ENCODE measurements at regions not wholly inside any gene's neighbourhood (a gene's known extent, or its start where the extent isn't known, plus 50 kb on each side); places are given as distances from the start of the nearest gene placed in this dataset.

- Histone ChIP-seq H3K36me3 (no peaks in the 10 kb centered on the region), H3K9me3 (no peaks in the 10 kb centered on the region), H3K27ac (no peak overlapping the region), H3K4me3 (no peak overlapping the region), H3K4me1 (no peaks in the 10 kb centered on the region), H3K27me3 (no peaks in the 10 kb centered on the region)
- DNase-seq (ENCODE audit: extremely low spot score in 2 of 2): no peak
- intact Hi-C loops (cut with DNase I): no loop called here
- TF ChIP-seq POLR2AphosphoS5 (IDR thresholded peaks at IDR 0.05; ENCODE audit: insufficient read depth in 1 of 2, low read depth in 1 of 2) (no peak), POLR2A (IDR thresholded peaks at IDR 0.05) (no peak), CTCF (IDR thresholded peaks at IDR 0.05) (no peak)
These were observed 209.1 kb upstream of the JARID2 start for GRCh38 chr6:15036690-15037245.

- no peaks in the 10 kb centered on the region for H3K9me3 ChIP-seq
These were observed 208.6 kb upstream of the JARID2 start for GRCh38 chr6:15037253-15037652.

GRCh38 chr6:15038013-15038791 is 207.7 kb upstream of the JARID2 start:
- no peak overlapping the region for H3K27ac ChIP-seq
- TF ChIP-seq POLR2AphosphoS5 (IDR thresholded peaks at IDR 0.05; ENCODE audit: insufficient read depth in 1 of 2, low read depth in 1 of 2) (no peak), POLR2A (IDR thresholded peaks at IDR 0.05) (no peak), CTCF (IDR thresholded peaks at IDR 0.05) (no peak)

More at GRCh38 chr6:15037253-15037652, 208.6 kb upstream of the JARID2 start:
- DNase-seq (ENCODE audit: extremely low spot score in 2 of 2): no peak
- Histone ChIP-seq H3K36me3 (no peaks in the 10 kb centered on the region), H3K4me1 (no peaks in the 10 kb centered on the region), H3K27ac (no peak overlapping the region), H3K4me3 (no peak overlapping the region), H3K27me3 (no peaks in the 10 kb centered on the region)
- intact Hi-C loops (cut with DNase I): no loop called here
- TF ChIP-seq CTCF (IDR thresholded peaks at IDR 0.05) (no peak), POLR2A (IDR thresholded peaks at IDR 0.05) (no peak), POLR2AphosphoS5 (IDR thresholded peaks at IDR 0.05; ENCODE audit: insufficient read depth in 1 of 2, low read depth in 1 of 2) (no peak)

GRCh38 chr6:15039136-15039535 is 206.7 kb upstream of the JARID2 start:
- no peaks in the 10 kb centered on the region for H3K27me3 ChIP-seq
- H3K27ac ChIP-seq: no peak overlapping the region
- no peak for DNase-seq (ENCODE audit: extremely low spot score in 2 of 2)
- intact Hi-C loops (cut with DNase I): no loop called here
- no peak overlapping the region for H3K4me3 ChIP-seq
- H3K9me3 ChIP-seq: no peaks in the 10 kb centered on the region
- H3K4me1 ChIP-seq: no peaks in the 10 kb centered on the region
- TF ChIP-seq POLR2A (IDR thresholded peaks at IDR 0.05): no peak
- no peak for TF ChIP-seq CTCF (IDR thresholded peaks at IDR 0.05)
- TF ChIP-seq POLR2AphosphoS5 (IDR thresholded peaks at IDR 0.05; ENCODE audit: insufficient read depth in 1 of 2, low read depth in 1 of 2): no peak
- H3K36me3 ChIP-seq: no peaks in the 10 kb centered on the region

More at GRCh38 chr6:15038013-15038791, 207.7 kb upstream of the JARID2 start:
- intact Hi-C loops (cut with DNase I): no loop called here
- no peak for DNase-seq (ENCODE audit: extremely low spot score in 2 of 2)
- H3K9me3 ChIP-seq: no peaks in the 10 kb centered on the region
- H3K36me3 ChIP-seq: no peaks in the 10 kb centered on the region
- H3K4me3 ChIP-seq: no peak overlapping the region
- no peaks in the 10 kb centered on the region for H3K4me1 ChIP-seq
- H3K27me3 ChIP-seq: no peaks in the 10 kb centered on the region

GRCh38 chr6:15042938-15043337 is 202.9 kb upstream of the JARID2 start:
- no peak overlapping the region for H3K4me3 ChIP-seq
- H3K4me1 ChIP-seq: no peaks in the 10 kb centered on the region
- no peak for TF ChIP-seq CTCF (IDR thresholded peaks at IDR 0.05)
- TF ChIP-seq POLR2AphosphoS5 (IDR thresholded peaks at IDR 0.05; ENCODE audit: insufficient read depth in 1 of 2, low read depth in 1 of 2): no peak
- TF ChIP-seq POLR2A (IDR thresholded peaks at IDR 0.05): no peak
- H3K27me3 ChIP-seq: no peaks in the 10 kb centered on the region
- no peaks in the 10 kb centered on the region for H3K9me3 ChIP-seq
- intact Hi-C loops (cut with DNase I): no loop called here
- H3K36me3 ChIP-seq: no peaks in the 10 kb centered on the region
- no peak for DNase-seq (ENCODE audit: extremely low spot score in 2 of 2)
- H3K27ac ChIP-seq: no peak overlapping the region
